H9 (cell line): ENCODE measurements at regions not wholly inside any gene's neighbourhood (a gene's known extent, or its start where the extent isn't known, plus 50 kb on each side); places are given as distances from the start of the nearest gene placed in this dataset.

Experiments used
- DNase-seq: peaks from one replicate; pipeline ENCODE4 v3.0.0-alpha.2; 2017
- H2AFZ ChIP-seq: one replicate; pipeline ENCODE4 v1.6.1; 2013; ENCODE audit warnings: mild to moderate bottlenecking, low read length, control low read depth, moderate library complexity
- H2AK5ac ChIP-seq: 2 replicates; pipeline ENCODE4 v1.6.1; 2013; ENCODE audit warnings: low read length, control low read depth, mixed read lengths; ENCODE audit not compliant: insufficient read length
- H2BK120ac ChIP-seq: one replicate; pipeline ENCODE4 v1.6.1; 2013; ENCODE audit warnings: low read depth, mild to moderate bottlenecking, low read length, control low read depth, inconsistent platforms; ENCODE audit not compliant: poor library complexity, severe bottlenecking
- H2BK12ac ChIP-seq: 2 replicates; pipeline ENCODE4 v1.6.1; 2013; ENCODE audit warnings: low read length, control low read depth, mixed read lengths, low read depth; ENCODE audit not compliant: insufficient read length
- H2BK15ac ChIP-seq: 2 replicates; pipeline ENCODE4 v1.6.1; 2013; ENCODE audit warnings: low read depth, low read length, control low read depth
- H2BK20ac ChIP-seq: one replicate; pipeline ENCODE4 v1.6.1; 2013; ENCODE audit warnings: low read depth, mild to moderate bottlenecking, low read length, control low read depth, inconsistent platforms; ENCODE audit not compliant: poor library complexity, severe bottlenecking
- H2BK5ac ChIP-seq: 2 replicates; pipeline ENCODE4 v1.6.1; 2013; ENCODE audit warnings: low read length, control low read depth, mixed read lengths; ENCODE audit not compliant: insufficient read length
- H3K14ac ChIP-seq: 2 replicates; pipeline ENCODE4 v1.6.1; 2013; ENCODE audit warnings: low read length, control low read depth; ENCODE audit not compliant: insufficient read depth
- H3K18ac ChIP-seq: 2 replicates; pipeline ENCODE4 v1.6.1; 2013; ENCODE audit warnings: low read depth, mild to moderate bottlenecking, mixed read lengths, low read length, control low read depth; ENCODE audit not compliant: insufficient read length
- H3K23ac ChIP-seq: 2 replicates; pipeline ENCODE4 v1.6.1; 2013; ENCODE audit warnings: low read length, control low read depth, mixed read lengths, low read depth; ENCODE audit not compliant: insufficient read length
- H3K23me2 ChIP-seq: 2 replicates; pipeline ENCODE4 v1.6.1; 2013; ENCODE audit warnings: low read depth, mild to moderate bottlenecking, mixed read lengths, low read length, control low read depth; ENCODE audit not compliant: insufficient read length, poor library complexity, severe bottlenecking
- H3K27ac ChIP-seq: 2 replicates; pipeline ENCODE4 v1.5.1; 2013; ENCODE audit warnings: low read length, control low read depth, mixed read lengths, low read depth; ENCODE audit not compliant: insufficient read length
- H3K27me3 ChIP-seq: 2 replicates; pipeline ENCODE4 v1.6.1; 2013; ENCODE audit warnings: low read length, control low read depth, inconsistent platforms; ENCODE audit not compliant: insufficient read depth
- H3K4ac ChIP-seq: 2 replicates; pipeline ENCODE4 v1.6.1; 2013; ENCODE audit warnings: low read depth, mild to moderate bottlenecking, control low read depth, inconsistent platforms, low read length, moderate library complexity
- H3K4me1 ChIP-seq: 2 replicates; pipeline ENCODE4 v1.6.1; 2013; ENCODE audit warnings: low read length, control low read depth, inconsistent platforms; ENCODE audit not compliant: insufficient read depth
- H3K4me2 ChIP-seq: 2 replicates; pipeline ENCODE4 v1.6.1; 2013; ENCODE audit warnings: low read length, control low read depth, mixed read lengths; ENCODE audit not compliant: insufficient read length, insufficient read depth
- H3K56ac ChIP-seq: 2 replicates; pipeline ENCODE4 v1.6.1; 2013; ENCODE audit warnings: low read depth, mild to moderate bottlenecking, mixed read lengths, low read length, control low read depth; ENCODE audit not compliant: insufficient read length
- H3K79me1 ChIP-seq: 2 replicates; pipeline ENCODE4 v1.6.1; 2013; ENCODE audit warnings: low read depth, mild to moderate bottlenecking, moderate library complexity, low read length, control low read depth, inconsistent platforms; ENCODE audit not compliant: insufficient read depth, poor library complexity, severe bottlenecking
- H3K79me2 ChIP-seq: 2 replicates; pipeline ENCODE4 v1.6.1; 2013; ENCODE audit warnings: low read length, control low read depth, inconsistent platforms; ENCODE audit not compliant: insufficient read depth
- H3K9ac ChIP-seq: 2 replicates; pipeline ENCODE4 v1.6.1; 2013; ENCODE audit warnings: low read length, control low read depth, mixed read lengths; ENCODE audit not compliant: insufficient read length; ENCODE audit errors: extremely low read depth
- H3K9me3 ChIP-seq: one replicate; pipeline ENCODE4 v1.6.1; 2013; ENCODE audit warnings: low read depth, low read length, inconsistent platforms; ENCODE audit not compliant: control insufficient read depth
- H3T11ph ChIP-seq: one replicate; pipeline ENCODE4 v1.6.1; 2013; ENCODE audit warnings: mild to moderate bottlenecking, low read length, control low read depth, inconsistent platforms
- H4K20me1 ChIP-seq: one replicate; pipeline ENCODE4 v1.6.1; 2013; ENCODE audit not compliant: control insufficient read depth, insufficient read length, insufficient read depth
- H4K5ac ChIP-seq: 2 replicates; pipeline ENCODE4 v1.6.1; 2013; ENCODE audit warnings: low read depth, mild to moderate bottlenecking, mixed read lengths, low read length, control low read depth; ENCODE audit not compliant: insufficient read length
- H4K8ac ChIP-seq: replicated peaks from 2 replicates; pipeline ENCODE4 v1.6.1; 2013; ENCODE audit warnings: low read length, control low read depth, mixed read lengths, low read depth; ENCODE audit not compliant: insufficient read length
- H4K91ac ChIP-seq: 2 replicates; pipeline ENCODE4 v1.6.1; 2013; ENCODE audit warnings: low read depth, mild to moderate bottlenecking, moderate library complexity, mixed read lengths, low read length, control low read depth; ENCODE audit not compliant: insufficient read length
- H3K27ac Mint-ChIP-seq, 3 experiments: 2 replicates in 2 of 3; 3 replicates in 1 of 3; pipeline ENCODE4 v1.8.0; 2020 to 2021; ENCODE audit warnings: mixed read lengths in 3 of 3, mild to moderate bottlenecking in 1 of 3, moderate library complexity in 1 of 3
- H3K27me3 Mint-ChIP-seq: 2 replicates; pipeline ENCODE4 v1.8.0; 2021; ENCODE audit warnings: low read depth, mild to moderate bottlenecking, moderate library complexity, mixed read lengths
- H3K36me3 Mint-ChIP-seq, 3 experiments: 2 replicates in 2 of 3; 3 replicates in 1 of 3; pipeline ENCODE4 v1.8.0; 2020 to 2021; ENCODE audit warnings: low read depth in 3 of 3, mixed read lengths in 3 of 3; ENCODE audit not compliant: insufficient read depth in 1 of 3
- H3K4me1 Mint-ChIP-seq, 2 experiments: 2 replicates each; pipeline ENCODE4 v1.8.0; 2020; ENCODE audit warnings: mixed read lengths in 2 of 2
- H3K4me3 Mint-ChIP-seq, 2 experiments: 2 replicates in 1 of 2; 3 replicates in 1 of 2; pipeline ENCODE4 v1.8.0; 2020 to 2021; ENCODE audit warnings: mild to moderate bottlenecking in 2 of 2, mixed read lengths in 2 of 2, moderate library complexity in 1 of 2
- H3K9me3 Mint-ChIP-seq, 2 experiments: 2 replicates in 1 of 2; 3 replicates in 1 of 2; pipeline ENCODE4 v1.8.0; 2020; ENCODE audit warnings: mild to moderate bottlenecking in 2 of 2, mixed read lengths in 2 of 2, moderate library complexity in 1 of 2
- CTCF ChIP-seq: fragments of 200-600 bp; sonication (generic); conservative IDR thresholded peaks from 3 replicates; pipeline ENCODE4 v1.8.0; 2021; ENCODE audit warnings: antibody characterized with exemption, mild to moderate bottlenecking
- WGBS: extraction: QIAGEN DNeasy Blood & Tissue Kit; methylation state at CpG from one replicate; pipeline ENCODE4 v1.1.7; 2013; ENCODE audit warnings: missing lambda C conversion rate, low lambda C conversion rate, mixed read lengths; ENCODE audit not compliant: insufficient read length; ENCODE audit errors: extremely low coverage; 5-methylcytosine and 5-hydroxymethylcytosine counted together

- Histone ChIP-seq H3K79me2 (no peaks in the 10 kb centered on the region), H3K4ac (no peak overlapping the region), H2BK5ac (no peak overlapping the region), H2BK12ac (no peak overlapping the region), H3K9ac (no peak overlapping the region), H2AK5ac (no peak overlapping the region), H3K79me1 (no peaks in the 10 kb centered on the region), H4K20me1 (no peaks in the 10 kb centered on the region), H4K8ac (no peak overlapping the region), H4K91ac (no peak overlapping the region), H3K18ac (no peak overlapping the region), H2BK120ac (no peak overlapping the region), H3K4me2 (no peak overlapping the region), H3K23me2 (no peaks in the 10 kb centered on the region), H2AFZ (no peak overlapping the region), H3K14ac (no peak overlapping the region), H2BK15ac (no peak overlapping the region), H3K27me3 (no peaks in the 10 kb centered on the region), H3K23ac (no peak overlapping the region), H4K5ac (no peak overlapping the region), H3K27ac (no peak overlapping the region), H2BK20ac (no peak overlapping the region), H3T11ph (no peak overlapping the region), H3K56ac (no peak overlapping the region), H3K9me3 (no peaks in the 10 kb centered on the region), H3K4me1 (no peaks in the 10 kb centered on the region)
- Mint-ChIP-seq H3K36me3 (no peaks in the 10 kb centered on the region), H3K27me3 (no peaks in the 10 kb centered on the region), H3K27ac (peak overlapping the region in 1 of 3 experiments; percentile 65; a peak in 2 of 7 replicates), H3K9me3 (no peaks in the 10 kb centered on the region), H3K4me3 (no peak overlapping the region), H3K4me1 (peaks cover 6 to 7% of the 10 kb centered on the region in 2 experiments)
- DNase-seq: no peak
- whole genome bisulfite sequencing: no CpG with 5 or more reads among the region's 8 CpGs
- no peak for TF ChIP-seq CTCF
Observed at GRCh38 chr1:119279456-119280381, 88.9 kb upstream of the HAO2 start.
